GM12878 (cell line): ENCODE measurements at regions not wholly inside any gene's neighbourhood (a gene's known extent, or its start where the extent isn't known, plus 50 kb on each side); places are given as distances from the start of the nearest gene placed in this dataset.

Source experiments
- ATAC-seq: fragments of 200-7000 bp; cut with Tn5 transposase; 3 replicates; pipeline ENCODE4 v1.9.1; 2020; ENCODE audit warnings: mild to moderate bottlenecking, moderate library complexity
- BruUV-seq: library from RNA; stranded (reverse); fragments of 400-500 nt; replicated peaks from 2 replicates; lab custom pipeline; 2021; lab: Mats Ljungman, UMichigan
- CTCF ChIA-PET: fragments of 300-600 bp; sonication (Branson Sonifier 250); formaldehyde crosslinking; extraction: SDS; loops from one replicate; lab custom pipeline; 2021; ENCODE audit warnings: inconsistent platforms; lab: Yijun Ruan, JAX
- POLR2A ChIA-PET: fragments of 350-600 bp; formaldehyde crosslinking; extraction: SDS; loops from one replicate; lab custom pipeline; 2021; ENCODE audit warnings: inconsistent platforms; lab: Charles Lee
- RAD21 ChIA-PET: fragments of 300-600 bp; sonication (Branson Sonifier 250); formaldehyde crosslinking; loops from one replicate; lab custom pipeline; 2023; ENCODE audit warnings: antibody characterized with exemption; ENCODE audit not compliant: unreplicated experiment; lab: Charles Lee
- SMC1A ChIA-PET: fragments of 300-600 bp; sonication (Branson Sonifier 250); formaldehyde crosslinking; loops from one replicate; lab custom pipeline; 2023; ENCODE audit not compliant: unreplicated experiment, uncharacterized antibody; lab: Charles Lee
- DNase-seq: peaks from one replicate; pipeline ENCODE4 v3.0.0-alpha.2; 2011; ENCODE audit warnings: low read depth, low spot score
- FAIRE-seq: peaks from 3 replicates; lab custom pipeline; 2011; peaks lifted over from hg19 to GRCh38; lab: Jason Lieb, UNC
- H2AFZ ChIP-seq: 2 replicates; pipeline ENCODE4 v1.6.0; 2011; ENCODE audit warnings: low read depth, low read length, control low read depth; ENCODE audit not compliant: control insufficient read depth
- H3K27ac ChIP-seq: 2 replicates; pipeline ENCODE4 v1.5.1; 2011; ENCODE audit warnings: control low read depth; ENCODE audit not compliant: control insufficient read depth, insufficient read depth
- H3K27me3 ChIP-seq, 2 experiments: replicated peaks in 1 of 2; 2 replicates each; pipeline versions ENCODE4 v1.6.0 to v1.6.1; 2011; ENCODE audit warnings: low read length in 1 of 2; ENCODE audit not compliant: control insufficient read depth in 2 of 2, insufficient read depth in 2 of 2
- H3K36me3 ChIP-seq, 2 experiments: 2 replicates each; pipeline ENCODE4 v1.5.1; 2011; ENCODE audit warnings: low read length in 1 of 2; ENCODE audit not compliant: control insufficient read depth in 2 of 2, insufficient read depth in 2 of 2
- H3K4me1 ChIP-seq: 2 replicates; pipeline ENCODE4 v1.6.1; 2011; ENCODE audit warnings: mild to moderate bottlenecking, low read length, moderate library complexity, mixed read lengths; ENCODE audit not compliant: control insufficient read depth, insufficient read depth
- H3K4me2 ChIP-seq: 2 replicates; pipeline ENCODE4 v1.6.0; 2011; ENCODE audit warnings: control low read depth; ENCODE audit not compliant: control insufficient read depth, insufficient read depth
- H3K4me3 ChIP-seq: fragments of 200-600 bp; sonication (generic); 2 replicates; pipeline ENCODE4 v1.5.1; 2016
- H3K79me2 ChIP-seq: 2 replicates; pipeline ENCODE4 v1.6.0; 2011; ENCODE audit warnings: low read length; ENCODE audit not compliant: control insufficient read depth, insufficient read depth
- H3K9ac ChIP-seq: 2 replicates; pipeline ENCODE4 v1.8.0; 2011; ENCODE audit warnings: low read length, control low read depth, mixed read lengths; ENCODE audit not compliant: control insufficient read depth, insufficient read depth
- H3K9me3 ChIP-seq: replicated peaks from 3 replicates; pipeline ENCODE4 v1.5.1; 2011; ENCODE audit warnings: mild to moderate bottlenecking, low read length; ENCODE audit not compliant: control insufficient read depth, insufficient read depth
- H4K20me1 ChIP-seq: 2 replicates; pipeline ENCODE4 v1.6.0; 2011; ENCODE audit not compliant: control insufficient read depth, insufficient read depth
- BCLAF1 ChIP-seq: fragments of 450-650 bp; IDR thresholded peaks from 2 replicates; pipeline ENCODE4 v1.6.1; 2017; ENCODE audit warnings: antibody characterized with exemption, mild to moderate bottlenecking, moderate library complexity
- CHD4 ChIP-seq: fragments of 200-600 bp; sonication (generic); IDR thresholded peaks from 2 replicates; pipeline ENCODE4 v1.6.1; 2016; ENCODE audit warnings: mild to moderate bottlenecking
- CTCF ChIP-seq, 3 experiments: IDR thresholded peaks in 2 of 3; conservative IDR thresholded peaks in 1 of 3; 2 replicates each; pipeline ENCODE4 v1.5.1; 2011; ENCODE audit warnings: low read depth in 3 of 3, low read length in 3 of 3, mild to moderate bottlenecking in 3 of 3, control low read depth in 2 of 3, moderate library complexity in 2 of 3, inconsistent platforms in 1 of 3, mixed read lengths in 1 of 3; ENCODE audit not compliant: control insufficient read depth in 2 of 3, insufficient read depth in 1 of 3; ENCODE audit errors: extremely low read depth in 1 of 3
- DPF2 ChIP-seq: fragments of 450-650 bp; IDR thresholded peaks from 2 replicates; pipeline ENCODE4 v1.6.1; 2017; ENCODE audit warnings: mild to moderate bottlenecking
- HDAC2 ChIP-seq: fragments of 200-600 bp; sonication (generic); IDR thresholded peaks from 2 replicates; pipeline ENCODE4 v1.6.1; 2017
- IKZF1 ChIP-seq: fragments of 450-650 bp; conservative IDR thresholded peaks from 2 replicates; pipeline ENCODE4 v1.6.1; 2017; ENCODE audit warnings: antibody characterized with exemption, mild to moderate bottlenecking
- IKZF2 ChIP-seq, 2 experiments: fragments of 450-650 bp; IDR thresholded peaks; 2 replicates each; pipeline ENCODE4 v1.6.1; 2017; ENCODE audit warnings: mild to moderate bottlenecking in 2 of 2, moderate library complexity in 2 of 2
- SIN3A ChIP-seq: IDR thresholded peaks from 2 replicates; pipeline ENCODE4 v1.6.1; 2012; ENCODE audit warnings: low read depth, low read length, improper control_type of control experiment
- SMAD5 ChIP-seq: IDR thresholded peaks from 2 replicates; pipeline ENCODE4 v1.6.1; 2016; ENCODE audit warnings: antibody characterized with exemption, low read depth
- STAT3 ChIP-seq: IDR thresholded peaks from 2 replicates; pipeline ENCODE4 v1.6.1; 2011; ENCODE audit warnings: low read depth, low read length, improper control_type of control experiment
- TCF12 ChIP-seq: IDR thresholded peaks from 2 replicates; pipeline ENCODE4 v1.6.1; 2011; ENCODE audit warnings: low read depth, mild to moderate bottlenecking, low read length
- TCF7 ChIP-seq: IDR thresholded peaks from 2 replicates; pipeline ENCODE4 v1.6.1; 2014; ENCODE audit warnings: antibody characterized with exemption, borderline replicate concordance
- ZBTB40 ChIP-seq: fragments of 450-650 bp; IDR thresholded peaks from 2 replicates; pipeline ENCODE4 v1.6.1; 2016; ENCODE audit warnings: mild to moderate bottlenecking, moderate library complexity, borderline replicate concordance
- ZNF217 ChIP-seq: fragments of 450-650 bp; IDR thresholded peaks from 2 replicates; pipeline ENCODE4 v1.6.1; 2017; ENCODE audit warnings: antibody characterized with exemption, mild to moderate bottlenecking
- ZSCAN29 ChIP-seq: fragments of 450-650 bp; IDR thresholded peaks from 2 replicates; pipeline ENCODE4 v1.6.1; 2017; ENCODE audit warnings: mild to moderate bottlenecking, moderate library complexity
- WGBS: methylation state at CpG from one replicate; pipeline ENCODE4 v1.1.6; 2016; ENCODE audit warnings: low lambda C conversion rate; ENCODE audit not compliant: insufficient replicate concordance, insufficient coverage; ENCODE audit errors: missing lambda C conversion rate; 5-methylcytosine and 5-hydroxymethylcytosine counted together
- in situ Hi-C: fragments of 300-500 bp; cut with MboI; formaldehyde crosslinking; loops from 9 replicates; pipeline ENCODE4 v1.14.3; 2018; ENCODE audit warnings: mixed read lengths
- intact Hi-C: fragments of 100-400 bp; cut with micrococcal nuclease; formaldehyde crosslinking; loops from one replicate; pipeline ENCODE4 v1.14.2; 2022; ENCODE audit not compliant: unreplicated experiment
- TF ChIP-seq, protein P1 (sequence below): fragments of 450-650 bp; IDR thresholded peaks from 2 replicates; pipeline ENCODE4 v1.6.1; 2014; ENCODE audit warnings: mild to moderate bottlenecking

DNA sequence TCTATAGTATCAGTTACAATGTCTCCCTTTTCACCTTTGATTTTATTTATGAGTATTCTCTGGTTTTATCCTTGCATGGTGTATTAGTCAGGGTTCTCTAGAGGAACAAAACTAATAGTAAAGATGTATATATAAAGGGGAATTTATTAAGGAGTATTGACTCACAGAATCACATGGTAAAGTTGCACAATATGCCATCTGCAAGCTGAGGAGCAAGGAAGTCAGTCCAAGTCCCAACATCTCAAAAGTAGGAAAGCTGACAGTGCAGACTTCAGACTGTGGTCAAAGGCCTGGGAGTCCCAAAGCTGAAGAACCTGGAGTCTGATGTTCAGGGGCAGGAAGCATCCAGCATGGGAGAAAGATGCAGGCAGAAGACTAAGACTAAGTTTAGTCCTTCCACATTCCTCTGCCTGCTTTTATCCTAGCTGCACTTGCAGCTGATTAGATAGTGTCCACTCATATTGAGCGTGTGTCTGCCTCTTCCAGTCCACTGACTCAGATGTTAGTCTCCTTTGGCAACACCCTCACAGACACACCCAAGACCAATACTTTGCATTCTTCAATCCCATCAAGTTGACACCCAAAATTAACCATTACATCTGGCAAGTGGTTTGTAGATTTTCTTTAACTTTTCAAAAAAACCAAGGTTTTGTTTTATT lies 308.0 kb upstream of the LMO3 start:
- Histone ChIP-seq H3K4me2 (no peak overlapping the region), H3K36me3 (no peaks in the 10 kb centered on the region), H2AFZ (no peak overlapping the region), H3K9me3 (no peaks in the 10 kb centered on the region), H3K9ac (no peak overlapping the region), H3K4me3 (no peak overlapping the region), H3K27me3 (no peaks in the 10 kb centered on the region), H4K20me1 (no peaks in the 10 kb centered on the region), H3K4me1 (no peaks in the 10 kb centered on the region), H3K27ac (no peak overlapping the region), H3K79me2 (no peaks in the 10 kb centered on the region)
- BruUV-seq, result no TSS peak
- intact Hi-C loops, result no loop called here
- 54% methylated on average over 1 of the region's 1 CpG for WGBS
- ATAC-seq, result no peak
- no peak for FAIRE-seq
- no peak for DNase-seq
- ChIA-PET SMC1A (interaction anchor here (0.7 kb wide), 1 partner anchor 35 kb away, joined by 3 read pairs; no protein-coding TSS in a partner anchor), RAD21 (no interaction called here), POLR2A (no interaction called here), CTCF (no interaction called here)
- in situ Hi-C loops, result no loop called here
- no peak for TF ChIP-seq TCF7
- TF ChIP-seq CTCF (IDR thresholded peaks at IDR 0.05 in 2 of 3, conservative IDR thresholded peaks at IDR 0.05 in 1 of 3; ENCODE audit: control insufficient read depth in 2 of 3, extremely low read depth in 1 of 3, insufficient read depth in 1 of 3, low read depth in 3 of 3, low read length in 3 of 3), result no peak
- no peak for TF ChIP-seq CHD4
- no peak for TF ChIP-seq IKZF1
- no peak for TF ChIP-seq TCF12
- no peak for TF ChIP-seq SMAD5
- TF ChIP-seq STAT3, result no peak
- TF ChIP-seq SIN3A, result no peak
- TF ChIP-seq ZBTB40, result no peak
- TF ChIP-seq BCLAF1, result no peak
- no peak for TF ChIP-seq IKZF2 (IDR thresholded peaks at IDR 0.05)
- no peak for TF ChIP-seq DPF2
- no peak for TF ChIP-seq HDAC2
- no peak for TF ChIP-seq ZNF217
- TF ChIP-seq, protein P1, sequence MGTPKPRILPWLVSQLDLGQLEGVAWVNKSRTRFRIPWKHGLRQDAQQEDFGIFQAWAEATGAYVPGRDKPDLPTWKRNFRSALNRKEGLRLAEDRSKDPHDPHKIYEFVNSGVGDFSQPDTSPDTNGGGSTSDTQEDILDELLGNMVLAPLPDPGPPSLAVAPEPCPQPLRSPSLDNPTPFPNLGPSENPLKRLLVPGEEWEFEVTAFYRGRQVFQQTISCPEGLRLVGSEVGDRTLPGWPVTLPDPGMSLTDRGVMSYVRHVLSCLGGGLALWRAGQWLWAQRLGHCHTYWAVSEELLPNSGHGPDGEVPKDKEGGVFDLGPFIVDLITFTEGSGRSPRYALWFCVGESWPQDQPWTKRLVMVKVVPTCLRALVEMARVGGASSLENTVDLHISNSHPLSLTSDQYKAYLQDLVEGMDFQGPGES, result no peak
- TF ChIP-seq ZSCAN29, result no peak
